ENCODE measurements at regions not wholly inside any gene's neighbourhood (a gene's known extent, or its start where the extent isn't known, plus 50 kb on each side); places are given as distances from the start of the nearest gene placed in this dataset.

GRCh38 chr3:13191016-13191415 is 117.8 kb upstream of the IQSEC1 start:
- Mint-ChIP-seq H3K27ac (no peak overlapping the region), H3K4me3 (no peak overlapping the region), H3K9me3 (peaks cover 3% of the 10 kb centered on the region), H3K27me3 (ENCODE audit: insufficient read depth) (no peaks in the 10 kb centered on the region), H3K4me1 (peaks cover 3% of the 10 kb centered on the region), H3K36me3 (ENCODE audit: low read depth) (no peaks in the 10 kb centered on the region)
- Histone ChIP-seq H3K4me1 (ENCODE audit: control insufficient read depth, insufficient read depth, low read length) (no peaks in the 10 kb centered on the region), H3K27ac (ENCODE audit: low read depth, low read length) (no peak overlapping the region), H3K27me3 (ENCODE audit: control insufficient read depth, insufficient read depth, low read length, poor library complexity, severe bottlenecking) (no peaks in the 10 kb centered on the region), H3K9me3 (ENCODE audit: control insufficient read depth, low read length) (no peaks in the 10 kb centered on the region), H3K36me3 (ENCODE audit: control insufficient read depth, insufficient read depth, low read length) (no peaks in the 10 kb centered on the region), H3K4me3 (ENCODE audit: low read length) (no peak overlapping the region), H3K9ac (ENCODE audit: extremely low read depth, low read length, poor library complexity, severe bottlenecking) (no peak overlapping the region)
- WGBS, 2 experiments (ENCODE audit: insufficient coverage in 1 of 2, insufficient read length in 1 of 2) = 92 to 94% methylated on average over 11 to 12 of the region's 12 CpGs
- TF ChIP-seq, protein P1, sequence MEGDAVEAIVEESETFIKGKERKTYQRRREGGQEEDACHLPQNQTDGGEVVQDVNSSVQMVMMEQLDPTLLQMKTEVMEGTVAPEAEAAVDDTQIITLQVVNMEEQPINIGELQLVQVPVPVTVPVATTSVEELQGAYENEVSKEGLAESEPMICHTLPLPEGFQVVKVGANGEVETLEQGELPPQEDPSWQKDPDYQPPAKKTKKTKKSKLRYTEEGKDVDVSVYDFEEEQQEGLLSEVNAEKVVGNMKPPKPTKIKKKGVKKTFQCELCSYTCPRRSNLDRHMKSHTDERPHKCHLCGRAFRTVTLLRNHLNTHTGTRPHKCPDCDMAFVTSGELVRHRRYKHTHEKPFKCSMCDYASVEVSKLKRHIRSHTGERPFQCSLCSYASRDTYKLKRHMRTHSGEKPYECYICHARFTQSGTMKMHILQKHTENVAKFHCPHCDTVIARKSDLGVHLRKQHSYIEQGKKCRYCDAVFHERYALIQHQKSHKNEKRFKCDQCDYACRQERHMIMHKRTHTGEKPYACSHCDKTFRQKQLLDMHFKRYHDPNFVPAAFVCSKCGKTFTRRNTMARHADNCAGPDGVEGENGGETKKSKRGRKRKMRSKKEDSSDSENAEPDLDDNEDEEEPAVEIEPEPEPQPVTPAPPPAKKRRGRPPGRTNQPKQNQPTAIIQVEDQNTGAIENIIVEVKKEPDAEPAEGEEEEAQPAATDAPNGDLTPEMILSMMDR (conservative IDR thresholded peaks at IDR 0.05) = no peak
- no peak for DNase-seq

DNA sequence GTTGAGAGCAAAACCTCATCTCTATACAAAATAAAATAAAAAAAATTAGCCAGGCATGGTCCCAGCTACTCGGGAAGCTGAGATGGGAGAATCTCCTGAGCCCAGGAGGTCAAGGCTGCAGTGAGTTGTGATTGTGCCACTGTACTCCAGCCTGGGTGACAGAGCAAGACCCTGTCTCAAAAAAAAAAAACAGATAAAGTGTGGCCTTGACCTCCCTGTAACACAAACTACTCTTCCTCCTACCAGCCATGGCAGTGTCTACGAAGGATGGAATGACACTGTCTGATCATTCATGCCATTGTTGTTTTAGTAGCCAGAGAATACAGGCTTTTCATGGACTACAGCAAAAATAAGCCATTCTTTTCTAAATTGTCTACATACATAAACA is 117.1 kb upstream of the IQSEC1 start:
- Histone ChIP-seq H3K4me3 (ENCODE audit: low read length) (no peak overlapping the region), H3K27me3 (ENCODE audit: control insufficient read depth, insufficient read depth, low read length, poor library complexity, severe bottlenecking) (no peaks in the 10 kb centered on the region), H3K36me3 (ENCODE audit: control insufficient read depth, insufficient read depth, low read length) (no peaks in the 10 kb centered on the region), H3K4me1 (ENCODE audit: control insufficient read depth, insufficient read depth, low read length) (no peaks in the 10 kb centered on the region), H3K27ac (ENCODE audit: low read depth, low read length) (no peak overlapping the region), H3K9ac (ENCODE audit: extremely low read depth, low read length, poor library complexity, severe bottlenecking) (no peak overlapping the region), H3K9me3 (ENCODE audit: control insufficient read depth, low read length) (no peaks in the 10 kb centered on the region)
- Mint-ChIP-seq H3K4me1 (peaks cover 3% of the 10 kb centered on the region), H3K9me3 (peaks cover 3% of the 10 kb centered on the region), H3K36me3 (ENCODE audit: low read depth) (no peaks in the 10 kb centered on the region), H3K27me3 (ENCODE audit: insufficient read depth) (no peaks in the 10 kb centered on the region), H3K27ac (no peak overlapping the region), H3K4me3 (no peak overlapping the region)
- TF ChIP-seq, protein P1 (conservative IDR thresholded peaks at IDR 0.05) = no peak
- 93 to 100% methylated on average over 2 of the region's 2 CpGs for WGBS, 2 experiments (ENCODE audit: insufficient coverage in 1 of 2, insufficient read length in 1 of 2)
- no peak for DNase-seq

GRCh38 chr3:13189639-13190377 is 116.6 kb upstream of the IQSEC1 start:
- Mint-ChIP-seq H3K4me3 (no peak overlapping the region), H3K36me3 (ENCODE audit: low read depth) (no peaks in the 10 kb centered on the region), H3K27ac (peak overlapping the region; percentile 9), H3K27me3 (ENCODE audit: insufficient read depth) (no peaks in the 10 kb centered on the region), H3K9me3 (peaks cover 3% of the 10 kb centered on the region), H3K4me1 (peaks cover 3% of the 10 kb centered on the region)
- DNase-seq = peak; percentile 45
- Histone ChIP-seq H3K9me3 (ENCODE audit: control insufficient read depth, low read length) (no peaks in the 10 kb centered on the region), H3K36me3 (ENCODE audit: control insufficient read depth, insufficient read depth, low read length) (no peaks in the 10 kb centered on the region), H3K4me3 (ENCODE audit: low read length) (no peak overlapping the region), H3K27me3 (ENCODE audit: control insufficient read depth, insufficient read depth, low read length, poor library complexity, severe bottlenecking) (no peaks in the 10 kb centered on the region), H3K27ac (ENCODE audit: low read depth, low read length) (no peak overlapping the region), H3K4me1 (ENCODE audit: control insufficient read depth, insufficient read depth, low read length) (no peaks in the 10 kb centered on the region), H3K9ac (ENCODE audit: extremely low read depth, low read length, poor library complexity, severe bottlenecking) (no peak overlapping the region)
- 81 to 88% methylated on average over 3 to 11 of the region's 11 CpGs for WGBS, 2 experiments (ENCODE audit: insufficient coverage in 1 of 2, insufficient read length in 1 of 2)
- TF ChIP-seq, protein P1 (conservative IDR thresholded peaks at IDR 0.05) = no peak

Measured in endodermal cell (in vitro differentiated cells).